ENCODE measurements at regions not wholly inside any gene's neighbourhood (a gene's known extent, or its start where the extent isn't known, plus 50 kb on each side); places are given as distances from the start of the nearest gene placed in this dataset.

DNA sequence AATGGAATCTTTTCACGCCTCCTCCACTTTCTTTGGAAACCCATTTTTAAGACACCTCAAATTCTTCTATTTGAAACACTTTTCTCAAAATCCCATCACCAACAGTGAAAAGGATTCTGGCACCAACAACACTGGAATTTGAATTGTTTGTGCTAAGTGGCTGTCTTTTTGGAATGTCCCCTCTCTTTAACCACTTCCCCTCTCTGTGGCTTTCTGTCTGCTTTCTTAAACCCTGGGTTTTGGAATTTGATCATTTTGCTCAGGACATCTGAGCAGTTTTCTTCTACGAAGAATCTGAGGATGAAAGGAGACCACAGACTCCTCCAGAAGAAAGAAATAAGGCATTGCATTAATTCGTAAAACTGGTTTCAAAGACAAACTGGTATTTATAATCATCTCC is 89.0 kb downstream of the MXRA5 start:
- no peak for DNase-seq (ENCODE audit: low read depth)
- H3K4me3 ChIP-seq (ENCODE audit: low read depth, low read length) = no peak overlapping the region
- TF ChIP-seq, protein P1, sequence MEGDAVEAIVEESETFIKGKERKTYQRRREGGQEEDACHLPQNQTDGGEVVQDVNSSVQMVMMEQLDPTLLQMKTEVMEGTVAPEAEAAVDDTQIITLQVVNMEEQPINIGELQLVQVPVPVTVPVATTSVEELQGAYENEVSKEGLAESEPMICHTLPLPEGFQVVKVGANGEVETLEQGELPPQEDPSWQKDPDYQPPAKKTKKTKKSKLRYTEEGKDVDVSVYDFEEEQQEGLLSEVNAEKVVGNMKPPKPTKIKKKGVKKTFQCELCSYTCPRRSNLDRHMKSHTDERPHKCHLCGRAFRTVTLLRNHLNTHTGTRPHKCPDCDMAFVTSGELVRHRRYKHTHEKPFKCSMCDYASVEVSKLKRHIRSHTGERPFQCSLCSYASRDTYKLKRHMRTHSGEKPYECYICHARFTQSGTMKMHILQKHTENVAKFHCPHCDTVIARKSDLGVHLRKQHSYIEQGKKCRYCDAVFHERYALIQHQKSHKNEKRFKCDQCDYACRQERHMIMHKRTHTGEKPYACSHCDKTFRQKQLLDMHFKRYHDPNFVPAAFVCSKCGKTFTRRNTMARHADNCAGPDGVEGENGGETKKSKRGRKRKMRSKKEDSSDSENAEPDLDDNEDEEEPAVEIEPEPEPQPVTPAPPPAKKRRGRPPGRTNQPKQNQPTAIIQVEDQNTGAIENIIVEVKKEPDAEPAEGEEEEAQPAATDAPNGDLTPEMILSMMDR (IDR thresholded peaks at IDR 0.05; ENCODE audit: insufficient read depth, low read depth, low read length, missing control alignments) = no peak

DNA sequence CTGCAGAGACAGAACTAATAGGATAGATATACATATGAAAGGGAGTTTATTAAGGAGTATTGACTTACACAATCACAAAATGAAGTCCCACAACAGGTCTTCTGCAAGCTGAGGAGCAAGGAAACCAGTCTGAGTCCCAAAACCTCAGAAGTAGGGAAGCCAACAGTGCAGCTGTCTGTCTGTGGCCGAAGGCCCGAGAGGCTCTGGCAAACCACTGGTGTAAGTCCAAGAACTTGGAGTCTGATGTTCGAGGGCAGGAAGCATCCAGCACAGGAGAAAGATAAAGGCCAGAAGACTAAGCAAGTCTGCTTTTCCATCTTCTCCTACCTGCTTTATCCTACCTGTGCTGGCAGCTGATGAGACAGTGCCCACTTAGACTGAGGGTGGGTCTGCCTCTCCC is 89.6 kb downstream of the MXRA5 start:
- TF ChIP-seq, protein P1 (IDR thresholded peaks at IDR 0.05; ENCODE audit: insufficient read depth, low read depth, low read length, missing control alignments) = no peak
- no peak for DNase-seq (ENCODE audit: low read depth)
- no peak overlapping the region for H3K4me3 ChIP-seq (ENCODE audit: low read depth, low read length)

DNA sequence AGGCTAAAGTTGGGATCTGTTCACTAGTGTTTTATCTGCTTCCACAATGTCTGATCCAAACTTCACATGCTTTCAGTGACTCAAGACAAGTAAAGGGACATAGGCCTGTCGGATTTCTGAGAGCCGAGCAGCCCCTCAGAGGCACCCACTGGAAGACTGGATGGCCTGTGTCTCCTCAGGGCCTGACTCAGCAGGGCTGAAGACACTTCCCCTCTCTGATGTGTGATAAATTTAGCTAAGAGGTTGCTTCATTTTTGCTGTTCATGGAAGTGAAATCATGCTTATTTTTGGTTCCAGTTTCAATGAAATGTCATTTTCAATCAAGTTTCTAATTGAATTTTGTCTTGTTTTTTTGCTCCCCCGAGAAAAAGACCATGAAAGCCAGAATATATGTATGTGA is 93.7 kb downstream of the MXRA5 start:
- peak; percentile 1 for DNase-seq (ENCODE audit: low read depth)
- TF ChIP-seq, protein P1 (IDR thresholded peaks at IDR 0.05; ENCODE audit: insufficient read depth, low read depth, low read length, missing control alignments) = no peak
- H3K4me3 ChIP-seq (ENCODE audit: low read depth, low read length) = no peak overlapping the region

DNA sequence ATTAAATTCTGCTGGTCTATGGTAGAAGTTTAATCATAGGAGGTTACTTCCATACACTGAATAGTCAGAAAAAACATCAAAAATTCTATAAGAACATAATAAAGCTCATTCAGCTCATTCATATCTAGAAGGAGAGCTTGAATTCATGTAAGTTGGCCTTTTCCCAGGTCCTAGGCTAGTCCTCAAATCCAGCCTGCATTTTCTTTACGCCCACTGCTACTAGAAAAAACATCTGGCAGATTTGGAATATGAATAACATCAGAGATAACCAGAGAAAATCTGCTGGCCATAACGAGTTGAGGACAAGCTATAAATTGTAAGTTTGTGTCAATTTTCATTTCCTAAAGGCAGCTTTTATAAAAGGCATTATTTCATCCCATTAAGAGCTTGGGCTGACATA is 95.5 kb downstream of the MXRA5 start:
- TF ChIP-seq, protein P1 (IDR thresholded peaks at IDR 0.05; ENCODE audit: insufficient read depth, low read depth, low read length, missing control alignments) = no peak
- no peak overlapping the region for H3K4me3 ChIP-seq (ENCODE audit: low read depth, low read length)
- no peak for DNase-seq (ENCODE audit: low read depth)

DNA sequence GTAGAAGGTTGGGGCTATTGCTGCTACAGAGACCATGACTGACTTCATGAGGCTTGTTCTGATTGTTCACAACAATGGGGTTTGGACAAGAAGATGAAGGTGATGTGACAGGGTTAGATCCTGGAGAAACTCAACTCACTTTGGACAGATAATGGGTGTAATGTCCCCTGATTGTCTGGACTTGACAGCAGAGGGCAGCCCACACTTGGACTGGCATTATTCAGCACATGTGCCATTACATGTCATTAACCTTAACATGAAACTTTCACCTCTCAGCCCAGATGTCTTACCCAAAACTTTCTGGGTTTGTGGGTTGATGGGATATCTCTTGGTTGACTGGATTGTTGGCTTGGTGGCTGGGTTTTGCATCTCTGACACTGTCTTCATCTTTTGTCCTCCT is 101.5 kb downstream of the MXRA5 start:
- TF ChIP-seq, protein P1 (IDR thresholded peaks at IDR 0.05; ENCODE audit: insufficient read depth, low read depth, low read length, missing control alignments) = no peak
- no peak for DNase-seq (ENCODE audit: low read depth)
- no peak overlapping the region for H3K4me3 ChIP-seq (ENCODE audit: low read depth, low read length)

DNA sequence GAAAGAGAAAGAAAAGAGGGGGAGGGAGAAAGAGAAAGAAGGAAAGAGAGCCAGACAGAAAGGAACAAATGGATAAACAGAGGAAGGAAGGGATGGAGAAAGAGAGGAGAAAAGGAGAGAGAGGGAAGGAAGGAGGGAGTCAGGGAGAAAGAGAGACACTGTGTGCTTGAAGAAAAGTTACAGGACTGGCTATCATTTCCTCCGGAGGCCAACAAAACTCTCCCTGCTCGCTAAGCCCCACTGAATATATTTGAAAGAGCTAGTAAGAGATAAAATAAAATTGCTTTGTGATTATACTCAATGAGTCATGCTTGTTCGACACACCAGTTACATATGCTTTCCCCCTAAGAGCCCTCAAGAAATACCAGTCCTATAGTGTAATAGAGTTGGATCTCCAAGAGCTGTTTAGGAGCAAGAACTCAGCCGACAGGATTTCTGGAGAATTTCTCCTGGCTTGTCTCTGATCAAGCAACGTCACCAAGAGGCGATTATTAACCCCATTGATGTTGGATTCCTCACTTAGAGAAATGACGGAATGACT is 102.2 kb downstream of the MXRA5 start:
- no peak for DNase-seq (ENCODE audit: low read depth)
- no peak overlapping the region for H3K4me3 ChIP-seq (ENCODE audit: low read depth, low read length)
- TF ChIP-seq, protein P1 (IDR thresholded peaks at IDR 0.05; ENCODE audit: insufficient read depth, low read depth, low read length, missing control alignments) = no peak

DNA sequence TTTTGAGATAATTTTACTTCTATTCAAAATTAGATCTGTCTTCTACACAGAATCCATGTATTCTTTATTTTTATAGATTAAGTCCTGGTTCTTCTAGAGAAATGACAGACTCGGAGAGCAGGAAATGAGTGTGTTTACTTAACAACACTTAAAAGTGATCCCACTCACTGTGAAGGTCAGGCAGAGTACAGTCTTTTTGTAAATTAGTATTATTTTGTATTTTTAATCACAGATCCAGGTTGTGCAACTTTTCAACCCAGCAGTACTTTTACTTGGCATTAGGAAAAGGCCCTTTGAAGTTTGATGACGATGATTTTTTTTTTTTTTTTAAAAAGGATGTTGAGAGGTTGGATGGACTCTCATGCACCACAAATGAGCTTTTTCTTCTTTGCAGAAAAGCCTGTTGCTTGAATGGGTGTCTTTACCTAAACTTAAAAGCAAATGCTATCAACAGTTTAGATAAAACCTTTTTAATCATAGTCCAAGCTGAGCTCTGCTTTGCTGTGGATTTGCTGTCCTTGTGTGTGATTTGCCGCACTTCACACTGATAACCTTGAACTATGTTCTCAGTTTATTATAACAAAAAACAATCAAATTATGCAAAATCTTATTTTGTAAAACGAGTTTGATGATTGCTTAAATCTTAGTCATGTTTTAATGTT is 114.1 kb downstream of the MXRA5 start:
- DNase-seq (ENCODE audit: low read depth) = no peak

More for the DNA sequence above, 114.1 kb downstream of the MXRA5 start:
- TF ChIP-seq, protein P1 (IDR thresholded peaks at IDR 0.05; ENCODE audit: insufficient read depth, low read depth, low read length, missing control alignments) = no peak
- no peak overlapping the region for H3K4me3 ChIP-seq (ENCODE audit: low read depth, low read length)

Measured in GM12865 (cell line).